ENCODE measurements at regions not wholly inside any gene's neighbourhood (a gene's known extent, or its start where the extent isn't known, plus 50 kb on each side); places are given as distances from the start of the nearest gene placed in this dataset.
A peak's percentile ranks its signal among the peaks of the same experiment; 100 is the strongest.
"Not testable (repeated sequence)": the region's sequence is repeated elsewhere in the genome, so short reads cannot be mapped to it uniquely, and the experiment has no call there.

- DNase-seq, result no peak
Observed at GRCh38 chr3:21898316-21898715, 147.3 kb upstream of the ZNF385D start.

DNA sequence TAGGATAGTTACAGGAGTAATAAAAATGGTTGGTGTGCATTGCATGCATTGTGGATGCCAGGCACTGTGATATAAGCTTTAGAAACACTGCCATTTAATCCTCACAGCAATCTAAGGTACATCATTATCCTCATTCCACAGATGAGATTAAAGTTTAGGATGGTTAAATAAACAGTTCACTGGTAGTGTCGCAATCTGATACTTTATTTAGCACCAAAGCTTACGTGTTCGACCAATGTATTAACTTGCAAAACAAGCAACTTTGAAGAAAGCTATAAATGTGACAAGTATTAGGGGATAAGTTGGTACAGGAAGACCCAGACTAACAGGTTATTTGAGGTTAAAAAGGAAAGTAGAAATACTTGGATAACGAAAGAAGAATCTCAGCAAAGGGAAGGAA lies 150.5 kb upstream of the ZNF385D start:
- DNase-seq, result peak; percentile 33

DNA sequence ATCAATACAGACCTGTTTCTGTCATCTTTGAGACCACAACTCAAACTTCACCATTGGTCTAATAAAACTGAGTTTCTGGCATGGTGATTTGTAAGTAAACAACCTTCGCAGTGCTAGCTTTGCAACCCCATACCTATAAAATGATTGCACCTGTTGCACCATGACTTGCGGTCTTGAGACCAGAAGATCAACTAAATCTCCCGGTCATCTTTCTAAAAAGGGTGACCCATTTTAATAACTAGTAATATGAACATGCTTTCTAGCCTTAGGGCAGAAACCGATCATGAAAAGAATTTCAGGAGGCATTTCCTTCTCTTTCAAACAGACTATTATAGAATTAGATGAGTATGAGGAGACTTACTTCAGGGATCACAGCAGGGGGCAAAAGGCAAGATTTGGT lies 151.9 kb upstream of the ZNF385D start:
- no peak for DNase-seq

DNA sequence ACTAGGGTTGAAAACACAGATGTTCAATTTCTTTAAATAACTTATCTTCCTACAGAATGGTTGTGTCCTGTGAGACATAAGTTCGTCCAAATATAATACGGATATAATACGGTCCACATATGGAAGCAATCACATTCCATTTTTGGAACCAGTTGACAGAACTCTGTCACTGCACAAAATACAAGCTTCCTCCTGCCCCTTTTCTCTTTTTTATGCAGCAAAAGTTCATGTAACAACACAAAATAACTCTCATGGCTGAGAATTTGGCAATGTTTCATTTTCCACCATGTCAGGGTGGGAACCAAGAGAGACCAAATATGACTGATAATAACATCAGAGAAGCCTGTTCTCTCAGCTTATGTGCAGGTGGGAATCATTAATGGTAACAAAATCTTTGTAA lies 158.1 kb upstream of the ZNF385D start:
- DNase-seq, result no peak

DNA sequence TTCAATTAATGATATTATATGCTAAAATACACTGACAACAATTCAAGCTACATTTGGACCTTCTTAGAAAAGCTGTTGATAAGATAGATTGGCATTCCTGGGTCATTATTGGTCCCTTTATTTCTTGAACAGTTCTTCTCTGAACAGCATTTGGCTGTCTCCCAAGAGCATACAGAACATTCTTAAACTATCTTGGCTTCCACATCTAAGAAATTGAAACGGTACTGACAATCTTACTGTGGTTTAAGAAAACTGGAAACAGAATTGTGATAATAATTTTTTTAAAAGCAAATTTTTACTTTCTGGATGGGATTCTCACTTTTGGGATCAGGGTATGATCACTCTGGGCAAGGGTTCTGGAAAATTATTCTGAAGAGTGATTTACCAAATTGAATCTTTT lies 161.7 kb upstream of the ZNF385D start:
- no peak for DNase-seq

GRCh38 chr3:21913791-21914190 lies 162.8 kb upstream of the ZNF385D start:
- peak; percentile 84 for DNase-seq

DNA sequence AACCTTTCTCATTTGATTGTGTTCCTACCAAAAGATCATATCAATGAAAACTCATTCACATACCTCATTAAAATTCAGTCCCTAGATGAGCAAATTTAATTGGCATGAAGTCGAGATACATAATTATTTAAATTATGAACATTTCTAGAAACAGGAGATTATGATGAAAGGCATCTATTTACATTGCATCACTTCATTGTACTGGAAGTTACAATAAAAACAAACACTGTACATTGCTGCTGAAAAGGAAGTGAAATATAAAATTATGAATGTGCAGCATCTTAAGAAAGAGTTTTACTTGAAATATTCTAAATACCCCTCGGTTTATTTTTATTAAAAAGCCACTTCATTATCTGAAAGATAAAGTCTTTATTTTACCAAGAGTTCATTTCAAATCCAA lies 163.4 kb upstream of the ZNF385D start:
- DNase-seq, result no peak

- no peak for DNase-seq
Observed at GRCh38 chr3:21919383-21919782, 168.4 kb upstream of the ZNF385D start.

GRCh38 chr3:21920421-21920861 lies 169.4 kb upstream of the ZNF385D start:
- DNase-seq, result no peak

DNA sequence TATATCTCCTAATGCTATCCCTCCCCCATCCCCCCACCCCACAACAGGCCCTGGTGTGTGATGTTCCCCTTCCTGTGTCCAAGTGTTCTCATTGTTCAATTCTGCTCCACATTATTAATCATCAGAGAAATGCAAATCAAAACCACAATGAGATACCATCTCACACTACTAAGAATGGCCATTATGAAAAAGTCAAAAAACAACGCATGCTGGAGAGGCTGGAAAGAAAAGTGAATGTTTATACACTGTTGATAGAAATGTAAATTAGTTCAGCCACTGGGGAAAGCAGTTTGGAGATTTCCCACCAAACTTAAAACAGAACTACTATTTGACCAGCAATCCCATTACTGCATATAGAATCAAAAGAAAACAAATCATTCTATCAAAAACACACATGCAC lies 172.1 kb upstream of the ZNF385D start:
- DNase-seq, result not testable (repeated sequence)

GRCh38 chr3:21927261-21927660 lies 176.3 kb upstream of the ZNF385D start:
- no peak for DNase-seq

DNA sequence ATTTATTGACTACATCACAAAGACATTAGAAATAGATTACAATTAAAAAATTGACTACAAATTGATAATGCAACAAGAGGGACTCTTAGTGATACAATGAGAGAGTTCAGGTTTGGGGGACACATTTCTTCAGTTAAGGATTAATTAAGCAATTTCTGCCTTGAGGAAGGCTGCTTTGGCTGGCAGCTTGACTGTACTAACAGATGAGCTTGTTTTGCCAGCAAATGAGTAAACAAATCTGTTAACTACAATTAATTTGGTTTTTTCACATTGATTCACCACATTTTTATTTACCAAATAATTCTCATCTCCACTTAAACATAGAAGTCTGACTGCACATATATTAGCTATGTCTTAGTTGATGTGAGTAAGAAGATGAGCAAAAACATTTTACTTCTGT lies 183.6 kb upstream of the ZNF385D start:
- no peak for DNase-seq

DNA sequence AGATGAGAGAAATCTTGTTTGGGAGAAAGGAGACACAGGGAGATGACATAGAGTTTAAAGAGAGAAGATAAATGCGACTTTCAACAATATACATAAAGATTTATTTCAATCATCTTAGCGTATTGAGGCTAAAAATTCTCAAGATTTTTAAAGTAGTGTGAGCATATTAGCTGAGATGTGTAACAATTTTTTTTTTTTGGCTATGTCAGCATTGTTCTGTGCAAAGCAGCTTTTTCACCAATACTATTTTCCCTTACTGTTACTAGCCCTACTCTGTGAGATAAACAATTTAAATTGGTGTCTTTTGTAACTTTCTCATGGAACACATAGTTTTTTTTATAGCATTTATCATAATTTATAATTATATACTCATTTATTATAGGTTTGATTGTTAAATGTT lies 185.2 kb upstream of the ZNF385D start:
- DNase-seq, result no peak

DNA sequence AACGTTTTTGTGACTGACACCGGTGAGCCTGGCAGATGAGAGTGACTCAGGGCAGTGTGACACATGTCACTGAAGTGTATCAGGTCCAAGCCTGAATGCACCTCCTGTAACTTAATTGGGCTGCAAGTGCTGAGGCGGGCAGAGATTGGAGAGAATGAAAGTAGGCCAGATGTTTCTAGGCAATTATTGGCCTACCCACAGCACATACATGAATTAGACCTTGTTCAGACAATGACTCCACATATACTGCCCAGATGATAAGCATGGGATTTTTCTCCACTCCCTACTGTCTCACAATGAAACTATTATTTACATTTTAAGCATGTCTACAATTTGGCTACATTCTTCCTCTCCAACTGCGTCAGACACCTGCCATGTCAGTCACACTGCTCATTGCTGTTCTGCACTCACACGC lies 187.3 kb upstream of the ZNF385D start:
- DNase-seq, result no peak

DNA sequence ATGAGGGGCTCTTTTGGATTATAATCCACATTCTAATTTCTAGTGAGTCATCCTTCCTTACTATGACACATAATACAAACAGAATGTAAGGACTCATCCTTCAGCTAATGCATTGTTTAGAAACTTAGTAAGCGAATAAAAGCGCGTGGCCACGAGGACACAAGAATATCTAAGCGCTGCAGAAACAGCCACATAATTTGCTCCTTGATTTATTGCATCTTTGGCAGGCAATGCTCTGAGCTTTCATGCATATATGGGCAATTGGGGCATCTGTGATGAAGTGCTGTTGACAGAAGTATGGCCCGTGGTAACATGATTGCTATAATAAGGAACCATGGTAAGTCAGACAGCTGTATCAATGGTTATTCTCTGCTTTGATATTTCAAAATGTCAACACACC lies 191.3 kb upstream of the ZNF385D start:
- no peak for DNase-seq

- peak; percentile 45 for DNase-seq
Observed at GRCh38 chr3:21944251-21944650, 193.2 kb upstream of the ZNF385D start.

DNA sequence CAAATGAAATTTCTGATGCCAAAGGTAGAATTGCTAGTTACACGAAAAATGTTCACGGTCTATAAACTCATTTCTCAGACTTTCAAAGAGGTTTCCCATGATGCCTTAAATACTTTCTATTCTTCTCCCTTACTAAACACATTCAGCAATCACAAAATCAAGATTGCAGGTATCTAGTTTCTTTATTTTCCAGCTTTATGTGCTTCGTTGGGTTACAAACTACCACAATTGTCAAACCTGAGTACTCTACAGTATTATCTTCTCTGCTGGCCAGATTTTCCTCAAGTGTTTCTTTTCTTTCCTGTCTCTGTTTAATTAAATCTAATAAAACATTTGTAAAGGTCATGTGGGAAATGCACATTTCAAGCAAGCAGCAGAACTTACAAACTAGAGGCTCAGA lies 201.8 kb upstream of the ZNF385D start:
- DNase-seq, result no peak

DNA sequence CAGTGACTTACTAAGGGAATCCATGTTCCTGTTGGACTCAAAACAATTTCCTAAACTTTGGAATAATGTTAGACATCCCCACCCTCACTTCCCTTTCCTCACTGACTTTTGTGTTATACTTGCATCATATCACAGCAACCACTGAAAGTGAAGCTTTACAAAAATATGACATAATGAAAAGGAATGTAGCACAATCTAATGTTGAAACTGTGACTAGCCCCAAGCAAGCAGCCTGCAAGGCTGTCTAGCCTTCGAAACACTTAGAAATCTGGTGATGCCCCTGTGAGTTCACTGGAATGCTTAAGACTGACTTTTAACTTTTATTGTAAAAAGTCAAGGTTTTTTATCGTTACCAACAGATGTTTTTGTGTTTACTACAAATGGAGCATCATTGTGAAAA lies 203.7 kb upstream of the ZNF385D start:
- no peak for DNase-seq

GRCh38 chr3:21955406-21955805 lies 204.4 kb upstream of the ZNF385D start:
- no peak for DNase-seq

- DNase-seq, result no peak
Observed at GRCh38 chr3:21960033-21960432, 209.0 kb upstream of the ZNF385D start.

- DNase-seq, result no peak
Observed at GRCh38 chr3:21962456-21962855, 211.4 kb upstream of the ZNF385D start.

- DNase-seq, result not testable (repeated sequence)
Observed at GRCh38 chr3:21966457-21966856, 215.4 kb upstream of the ZNF385D start.

GRCh38 chr3:21979706-21980105 lies 228.7 kb upstream of the ZNF385D start:
- no peak for DNase-seq

DNA sequence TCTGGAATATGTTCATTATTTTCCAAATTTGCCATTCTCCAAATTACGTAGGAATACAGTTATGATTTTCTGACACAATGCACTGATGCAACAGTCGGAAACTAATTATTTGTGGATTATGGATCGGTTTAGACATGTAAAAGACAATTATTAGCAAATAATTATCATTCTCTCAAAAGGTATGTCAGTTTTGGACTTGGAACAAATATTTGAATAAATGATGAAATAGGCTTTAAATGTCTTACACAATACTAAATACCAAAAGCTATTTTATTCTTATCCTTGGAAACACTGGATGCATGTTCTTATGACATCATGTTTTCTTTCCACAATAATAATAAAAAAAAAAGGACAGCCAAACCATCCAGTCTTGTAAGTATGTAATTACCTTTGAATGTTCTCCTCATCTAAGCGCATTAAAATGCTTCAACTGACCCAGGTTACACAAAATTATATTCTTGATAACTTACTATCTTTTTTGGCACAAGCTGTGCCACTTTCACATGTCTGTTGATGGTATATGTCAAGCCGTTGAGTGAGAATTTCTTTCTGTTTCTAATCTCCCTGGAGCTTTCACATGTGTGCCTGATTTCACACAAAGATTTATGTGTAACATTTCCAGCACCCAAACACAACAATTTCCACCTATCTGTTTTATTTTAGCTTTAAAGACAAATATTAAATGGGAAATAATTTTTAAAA lies 238.5 kb upstream of the ZNF385D start:
- no peak for DNase-seq

GRCh38 chr3:21991061-21991460 lies 240.1 kb upstream of the ZNF385D start:
- no peak for DNase-seq
